SJSA1 (cell line): ENCODE measurements at regions not wholly inside any gene's neighbourhood (a gene's known extent, or its start where the extent isn't known, plus 50 kb on each side); places are given as distances from the start of the nearest gene placed in this dataset.
"Not testable (repeated sequence)": the region's sequence is repeated elsewhere in the genome, so short reads cannot be mapped to it uniquely, and the experiment has no call there.

Source experiments
- DNase-seq, 2 experiments: peaks; one replicate each; pipeline ENCODE4 v3.0.0-alpha.2; 2015 to 2020; ENCODE audit warnings: low spot score in 2 of 2, low read depth in 1 of 2
- H3K27ac ChIP-seq: fragments of 250-450 bp; sonication (Bioruptor Pico); 2 replicates; pipeline ENCODE4 v1.5.1; 2020; ENCODE audit warnings: mild to moderate bottlenecking, moderate library complexity
- H3K27me3 ChIP-seq: fragments of 250-450 bp; sonication (Bioruptor Pico); replicated peaks from 2 replicates; pipeline ENCODE4 v1.5.1; 2020; ENCODE audit warnings: mild to moderate bottlenecking, moderate library complexity
- H3K36me3 ChIP-seq: fragments of 250-450 bp; sonication (Bioruptor Pico); 2 replicates; pipeline ENCODE4 v1.5.1; 2020; ENCODE audit warnings: mild to moderate bottlenecking
- H3K4me1 ChIP-seq: fragments of 250-450 bp; sonication (Bioruptor Pico); replicated peaks from 2 replicates; pipeline ENCODE4 v1.6.1; 2021; ENCODE audit warnings: mild to moderate bottlenecking
- H3K4me3 ChIP-seq: fragments of 250-450 bp; sonication (Bioruptor Pico); 2 replicates; pipeline ENCODE4 v1.5.1; 2020; ENCODE audit warnings: mild to moderate bottlenecking
- H3K9me3 ChIP-seq: fragments of 250-450 bp; sonication (Bioruptor Pico); replicated peaks from 2 replicates; pipeline ENCODE4 v1.5.1; 2020; ENCODE audit warnings: mild to moderate bottlenecking

GRCh38 chr3:16077146-16077545 lies 97.3 kb upstream of the GALNT15 start:
- not testable (repeated sequence) for DNase-seq, H3K36me3 ChIP-seq, H3K27me3 ChIP-seq, H3K9me3 ChIP-seq, H3K4me3 ChIP-seq
- H3K27ac ChIP-seq, result peak overlapping the region; percentile 52
- peaks cover 48% of the 10 kb centered on the region for H3K4me1 ChIP-seq

- not testable (repeated sequence) for H3K9me3 ChIP-seq, H3K27me3 ChIP-seq, H3K4me3 ChIP-seq, H3K36me3 ChIP-seq
- peaks cover 46% of the 10 kb centered on the region for H3K4me1 ChIP-seq
- DNase-seq, result peak in 1 of 2 experiments; percentile 49
- peak overlapping the region; percentile 52 for H3K27ac ChIP-seq
These were observed 96.8 kb upstream of the GALNT15 start for GRCh38 chr3:16077681-16078080.

GRCh38 chr3:16079519-16079918 lies 95.0 kb upstream of the GALNT15 start:
- Histone ChIP-seq H3K36me3 (no peaks in the 10 kb centered on the region), H3K27ac (no peak overlapping the region), H3K4me1 (peaks cover 32% of the 10 kb centered on the region), H3K9me3 (peaks cover 4% of the 10 kb centered on the region; the same call in 1 of the 2 replicates), H3K27me3 (no peaks in the 10 kb centered on the region), H3K4me3 (no peak overlapping the region)
- no peak for DNase-seq

GRCh38 chr3:16081661-16082060 lies 92.8 kb upstream of the GALNT15 start:
- Histone ChIP-seq H3K36me3 (no peaks in the 10 kb centered on the region), H3K4me1 (peaks cover 28% of the 10 kb centered on the region), H3K27me3 (no peaks in the 10 kb centered on the region), H3K27ac (no peak overlapping the region), H3K4me3 (no peak overlapping the region), H3K9me3 (peaks cover 4% of the 10 kb centered on the region; the same call in 1 of the 2 replicates)
- no peak for DNase-seq

GRCh38 chr3:16084887-16085286 lies 89.6 kb upstream of the GALNT15 start:
- DNase-seq, result no peak
- no peak overlapping the region for H3K27ac ChIP-seq
- peaks cover 14% of the 10 kb centered on the region for H3K4me1 ChIP-seq

GRCh38 chr3:16085410-16085809 lies 89.1 kb upstream of the GALNT15 start:
- no peaks in the 10 kb centered on the region for H3K27me3 ChIP-seq
- peaks cover 19% of the 10 kb centered on the region for H3K4me1 ChIP-seq
- peaks cover 4% of the 10 kb centered on the region; the same call in 1 of the 2 replicates for H3K9me3 ChIP-seq
- no peak for DNase-seq
- no peak overlapping the region for H3K4me3 ChIP-seq
- H3K27ac ChIP-seq, result no peak overlapping the region
- H3K36me3 ChIP-seq, result no peaks in the 10 kb centered on the region

More at GRCh38 chr3:16084887-16085286, 89.6 kb upstream of the GALNT15 start:
- Histone ChIP-seq H3K9me3 (peaks cover 4% of the 10 kb centered on the region; the same call in 1 of the 2 replicates), H3K36me3 (no peaks in the 10 kb centered on the region), H3K27me3 (no peaks in the 10 kb centered on the region), H3K4me3 (no peak overlapping the region)

GRCh38 chr3:16085884-16086608 lies 88.4 kb upstream of the GALNT15 start:
- DNase-seq, result no peak
- H3K27ac ChIP-seq, result no peak overlapping the region
- H3K4me3 ChIP-seq, result no peak overlapping the region
- H3K4me1 ChIP-seq, result peaks cover 25% of the 10 kb centered on the region
- peaks cover 4% of the 10 kb centered on the region; the same call in 1 of the 2 replicates for H3K9me3 ChIP-seq
- H3K27me3 ChIP-seq, result no peaks in the 10 kb centered on the region
- H3K36me3 ChIP-seq, result no peaks in the 10 kb centered on the region

GRCh38 chr3:16086690-16087089 lies 87.8 kb upstream of the GALNT15 start:
- no peak overlapping the region for H3K4me3 ChIP-seq

GRCh38 chr3:16088496-16088895 lies 86.0 kb upstream of the GALNT15 start:
- no peak for DNase-seq

More at GRCh38 chr3:16086690-16087089, 87.8 kb upstream of the GALNT15 start:
- H3K27me3 ChIP-seq, result no peaks in the 10 kb centered on the region
- H3K27ac ChIP-seq, result no peak overlapping the region
- peaks cover under 1% of the 10 kb centered on the region; the same call in 1 of the 2 replicates for H3K9me3 ChIP-seq
- peaks cover 26% of the 10 kb centered on the region for H3K4me1 ChIP-seq
- no peaks in the 10 kb centered on the region for H3K36me3 ChIP-seq
- no peak for DNase-seq

GRCh38 chr3:16089521-16089920 lies 85.0 kb upstream of the GALNT15 start:
- Histone ChIP-seq H3K27me3 (no peaks in the 10 kb centered on the region), H3K4me1 (peaks cover 26% of the 10 kb centered on the region), H3K9me3 (no peaks in the 10 kb centered on the region), H3K36me3 (no peaks in the 10 kb centered on the region), H3K4me3 (no peak overlapping the region), H3K27ac (no peak overlapping the region)
- no peak for DNase-seq

More at GRCh38 chr3:16088496-16088895, 86.0 kb upstream of the GALNT15 start:
- no peaks in the 10 kb centered on the region for H3K27me3 ChIP-seq
- no peaks in the 10 kb centered on the region for H3K9me3 ChIP-seq
- no peak overlapping the region for H3K27ac ChIP-seq
- peaks cover 26% of the 10 kb centered on the region for H3K4me1 ChIP-seq
- no peaks in the 10 kb centered on the region for H3K36me3 ChIP-seq
- H3K4me3 ChIP-seq, result no peak overlapping the region

GRCh38 chr3:16090024-16090423 lies 84.5 kb upstream of the GALNT15 start:
- Histone ChIP-seq H3K4me1 (peaks cover 22% of the 10 kb centered on the region), H3K27ac (no peak overlapping the region)

GRCh38 chr3:16090706-16091105 lies 83.8 kb upstream of the GALNT15 start:
- peak overlapping the region; percentile 23; the same call in 1 of the 2 replicates for H3K27ac ChIP-seq

More at GRCh38 chr3:16090024-16090423, 84.5 kb upstream of the GALNT15 start:
- peak; percentile 72 to 73 for DNase-seq
- no peaks in the 10 kb centered on the region for H3K36me3 ChIP-seq
- H3K27me3 ChIP-seq, result no peaks in the 10 kb centered on the region
- H3K9me3 ChIP-seq, result no peaks in the 10 kb centered on the region
- no peak overlapping the region for H3K4me3 ChIP-seq

GRCh38 chr3:16092923-16093322 lies 81.6 kb upstream of the GALNT15 start:
- no peak for DNase-seq
- H3K4me3 ChIP-seq, result no peak overlapping the region
- H3K27me3 ChIP-seq, result no peaks in the 10 kb centered on the region
- H3K36me3 ChIP-seq, result no peaks in the 10 kb centered on the region
- no peak overlapping the region for H3K27ac ChIP-seq
- H3K4me1 ChIP-seq, result peaks cover 21% of the 10 kb centered on the region
- H3K9me3 ChIP-seq, result no peaks in the 10 kb centered on the region

More at GRCh38 chr3:16090706-16091105, 83.8 kb upstream of the GALNT15 start:
- no peaks in the 10 kb centered on the region for H3K27me3 ChIP-seq
- peak in 1 of 2 experiments; percentile 2 for DNase-seq
- no peaks in the 10 kb centered on the region for H3K36me3 ChIP-seq
- H3K4me1 ChIP-seq, result peaks cover 21% of the 10 kb centered on the region
- no peak overlapping the region for H3K4me3 ChIP-seq
- H3K9me3 ChIP-seq, result no peaks in the 10 kb centered on the region
